T-helper 2 cell (primary cell): ENCODE measurements at regions not wholly inside any gene's neighbourhood (a gene's known extent, or its start where the extent isn't known, plus 50 kb on each side); places are given as distances from the start of the nearest gene placed in this dataset.
"Not testable (repeated sequence)": the region's sequence is repeated elsewhere in the genome, so short reads cannot be mapped to it uniquely, and the experiment has no call there.

Experiments used
- DNase-seq, 5 experiments: peaks; one replicate each; pipeline versions ENCODE4 v3.0.0 to v3.0.0-alpha.2; 2012 to 2022

GRCh38 chr5:72692651-72693442 lies 123.6 kb upstream of the TNPO1 start:
- no peak for DNase-seq

- DNase-seq: no peak
Measured at GRCh38 chr5:72692231-72692637, 124.2 kb upstream of the TNPO1 start.

- no peak for DNase-seq
Measured at GRCh38 chr5:72691751-72692150, 124.7 kb upstream of the TNPO1 start.

GRCh38 chr5:72688916-72689315 lies 127.5 kb upstream of the TNPO1 start:
- no peak for DNase-seq

GRCh38 chr5:72687288-72687687 lies 129.2 kb upstream of the TNPO1 start:
- no peak for DNase-seq

GRCh38 chr5:72682561-72682960 lies 133.9 kb upstream of the TNPO1 start:
- DNase-seq: no peak

- no peak for DNase-seq
Measured at GRCh38 chr5:72681781-72682180, 134.7 kb upstream of the TNPO1 start.

- DNase-seq: no peak
Measured at GRCh38 chr5:72677447-72677846, 139.0 kb upstream of the TNPO1 start.

GRCh38 chr5:72676831-72677230 lies 139.6 kb upstream of the TNPO1 start:
- not testable (repeated sequence) for DNase-seq

- no peak for DNase-seq
Measured at GRCh38 chr5:72673623-72674022, 142.8 kb upstream of the TNPO1 start.

- no peak for DNase-seq
Measured at GRCh38 chr5:72673180-72673579, 143.3 kb upstream of the TNPO1 start.

- no peak for DNase-seq
Measured at GRCh38 chr5:72667708-72668107, 148.8 kb upstream of the TNPO1 start.

- no peak for DNase-seq
Measured at GRCh38 chr5:72662936-72663335, 153.5 kb upstream of the TNPO1 start.

- no peak for DNase-seq
Measured at GRCh38 chr5:72662305-72662704, 154.2 kb upstream of the TNPO1 start.

GRCh38 chr5:72661405-72661804 lies 154.2 kb upstream of the ZNF366 start:
- DNase-seq: no peak

- no peak for DNase-seq
Measured at GRCh38 chr5:72659726-72660125, 152.5 kb upstream of the ZNF366 start.

GRCh38 chr5:72658761-72659540 lies 151.7 kb upstream of the ZNF366 start:
- no peak for DNase-seq

- no peak for DNase-seq
Measured at GRCh38 chr5:72658161-72658560, 151.0 kb upstream of the ZNF366 start.

- no peak for DNase-seq
Measured at GRCh38 chr5:72656756-72657513, 149.7 kb upstream of the ZNF366 start.

GRCh38 chr5:72656331-72656730 lies 149.1 kb upstream of the ZNF366 start:
- DNase-seq: no peak

GRCh38 chr5:72654231-72654630 lies 147.0 kb upstream of the ZNF366 start:
- no peak for DNase-seq

- DNase-seq: no peak
Measured at GRCh38 chr5:72653586-72653985, 146.4 kb upstream of the ZNF366 start.

GRCh38 chr5:72651779-72652178 lies 144.6 kb upstream of the ZNF366 start:
- DNase-seq: no peak
